ENCODE measurements at regions not wholly inside any gene's neighbourhood (a gene's known extent, or its start where the extent isn't known, plus 50 kb on each side); places are given as distances from the start of the nearest gene placed in this dataset.
"Not testable (repeated sequence)": the region's sequence is repeated elsewhere in the genome, so short reads cannot be mapped to it uniquely, and the experiment has no call there.

GRCh38 chr2:87468429-87468981, 279.4 kb upstream of the PLGLB2 start:
- H3K36me3 ChIP-seq (replicated peaks); DNase-seq; H3K27me3 ChIP-seq (replicated peaks); in situ Hi-C loops (cut with HindIII; ENCODE audit: low pct_ligation_motif_present, low sequenced_read_pairs); H3K4me3 ChIP-seq (ENCODE audit: low read depth, low read length): not testable (repeated sequence)
- peak overlapping the region; percentile 53 for H3K27ac ChIP-seq

GRCh38 chr2:87469180-87470151, 278.4 kb upstream of the PLGLB2 start:
- H3K27me3 ChIP-seq (replicated peaks); in situ Hi-C loops (cut with HindIII; ENCODE audit: low pct_ligation_motif_present, low sequenced_read_pairs); H3K4me3 ChIP-seq (ENCODE audit: low read depth, low read length); DNase-seq; H3K36me3 ChIP-seq (replicated peaks): not testable (repeated sequence)
- H3K27ac ChIP-seq, result peak overlapping the region; percentile 85
- peak; percentile 28 for TF ChIP-seq CTCF (IDR thresholded peaks at IDR 0.05; ENCODE audit: low read depth, low read length, missing control alignments)

GRCh38 chr2:87470381-87471380, 277.2 kb upstream of the PLGLB2 start:
- TF ChIP-seq CTCF (IDR thresholded peaks at IDR 0.05; ENCODE audit: low read depth, low read length, missing control alignments), result peak; percentile 4
- in situ Hi-C loops (cut with HindIII; ENCODE audit: low pct_ligation_motif_present, low sequenced_read_pairs); H3K27me3 ChIP-seq (replicated peaks); H3K4me3 ChIP-seq (ENCODE audit: low read depth, low read length); DNase-seq; H3K36me3 ChIP-seq (replicated peaks); H3K27ac ChIP-seq: not testable (repeated sequence)

- H3K27ac ChIP-seq; DNase-seq; H3K36me3 ChIP-seq (replicated peaks); H3K27me3 ChIP-seq (replicated peaks); H3K4me3 ChIP-seq (ENCODE audit: low read depth, low read length); in situ Hi-C loops (cut with HindIII; ENCODE audit: low pct_ligation_motif_present, low sequenced_read_pairs): not testable (repeated sequence)
Measured at GRCh38 chr2:87471478-87471877, 276.4 kb upstream of the PLGLB2 start.

GRCh38 chr2:87476223-87476872, 271.5 kb upstream of the PLGLB2 start:
- DNase-seq; H3K27ac ChIP-seq; H3K4me3 ChIP-seq (ENCODE audit: low read depth, low read length); H3K27me3 ChIP-seq (replicated peaks); in situ Hi-C loops (cut with HindIII; ENCODE audit: low pct_ligation_motif_present, low sequenced_read_pairs); H3K36me3 ChIP-seq (replicated peaks): not testable (repeated sequence)
- peak; percentile 9 for TF ChIP-seq CTCF (IDR thresholded peaks at IDR 0.05; ENCODE audit: low read depth, low read length, missing control alignments)

- in situ Hi-C loops (cut with HindIII; ENCODE audit: low pct_ligation_motif_present, low sequenced_read_pairs); H3K4me3 ChIP-seq (ENCODE audit: low read depth, low read length); H3K27me3 ChIP-seq (replicated peaks); H3K36me3 ChIP-seq (replicated peaks); DNase-seq; H3K27ac ChIP-seq: not testable (repeated sequence)
Measured at GRCh38 chr2:87476936-87477335, 271.0 kb upstream of the PLGLB2 start.

- H3K4me3 ChIP-seq (ENCODE audit: low read depth, low read length); H3K27me3 ChIP-seq (replicated peaks); in situ Hi-C loops (cut with HindIII; ENCODE audit: low pct_ligation_motif_present, low sequenced_read_pairs); H3K36me3 ChIP-seq (replicated peaks); DNase-seq: not testable (repeated sequence)
- H3K27ac ChIP-seq, result peak overlapping the region; percentile 51
Measured at GRCh38 chr2:87477669-87478428, 270.0 kb upstream of the PLGLB2 start.

- in situ Hi-C loops (cut with HindIII; ENCODE audit: low pct_ligation_motif_present, low sequenced_read_pairs); H3K36me3 ChIP-seq (replicated peaks); H3K27ac ChIP-seq; H3K4me3 ChIP-seq (ENCODE audit: low read depth, low read length); H3K27me3 ChIP-seq (replicated peaks); DNase-seq: not testable (repeated sequence)
Measured at GRCh38 chr2:87478911-87479310, 269.0 kb upstream of the PLGLB2 start.

- H3K27ac ChIP-seq; H3K4me3 ChIP-seq (ENCODE audit: low read depth, low read length); DNase-seq; in situ Hi-C loops (cut with HindIII; ENCODE audit: low pct_ligation_motif_present, low sequenced_read_pairs); H3K36me3 ChIP-seq (replicated peaks); H3K27me3 ChIP-seq (replicated peaks): not testable (repeated sequence)
Measured at GRCh38 chr2:87483093-87483680, 264.7 kb upstream of the PLGLB2 start.
